Testis (tissue), 2 donors: ENCODE measurements at regions not wholly inside any gene's neighbourhood (a gene's known extent, or its start where the extent isn't known, plus 50 kb on each side); places are given as distances from the start of the nearest gene placed in this dataset.

ENCODE experiments used
- POLR2A ChIP-seq: fragments of 450-650 bp; IDR thresholded peaks from one replicate; pipeline ENCODE4 v1.6.1; 2017; ENCODE audit warnings: antibody characterized with exemption, mild to moderate bottlenecking, moderate library complexity
- TF ChIP-seq, protein P1 (sequence below), 3 experiments: fragments of 450-650 bp in 2 of 3; fragments of 200-600 bp in 1 of 3; sonication (generic) in 1 of 3; IDR thresholded peaks; one replicate each; pipeline ENCODE4 v1.5.1; 2016 to 2019; ENCODE audit warnings: antibody characterized with exemption in 3 of 3, mild to moderate bottlenecking in 2 of 3, moderate library complexity in 1 of 3

DNA sequence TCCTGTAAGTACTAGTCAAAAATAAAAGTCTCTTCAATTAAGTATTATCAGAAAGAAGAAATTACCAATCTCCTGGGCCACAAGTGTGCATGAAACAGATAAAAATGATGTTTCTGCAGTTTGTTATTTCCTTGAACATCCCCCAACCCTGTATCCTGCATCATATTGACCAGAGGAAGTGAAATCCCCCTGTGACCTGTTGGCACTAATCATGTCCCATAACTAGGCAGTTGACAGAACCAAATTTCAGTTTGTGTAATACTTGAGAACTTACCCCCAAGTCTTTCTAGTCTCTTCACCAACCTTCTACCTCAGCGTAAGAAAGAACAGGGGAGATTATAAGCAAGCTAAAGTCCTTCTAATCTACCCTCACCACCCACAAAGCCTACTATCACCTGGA is 368.2 kb upstream of the PDE4D start:
- no peak for TF ChIP-seq POLR2A
- TF ChIP-seq, protein P1, sequence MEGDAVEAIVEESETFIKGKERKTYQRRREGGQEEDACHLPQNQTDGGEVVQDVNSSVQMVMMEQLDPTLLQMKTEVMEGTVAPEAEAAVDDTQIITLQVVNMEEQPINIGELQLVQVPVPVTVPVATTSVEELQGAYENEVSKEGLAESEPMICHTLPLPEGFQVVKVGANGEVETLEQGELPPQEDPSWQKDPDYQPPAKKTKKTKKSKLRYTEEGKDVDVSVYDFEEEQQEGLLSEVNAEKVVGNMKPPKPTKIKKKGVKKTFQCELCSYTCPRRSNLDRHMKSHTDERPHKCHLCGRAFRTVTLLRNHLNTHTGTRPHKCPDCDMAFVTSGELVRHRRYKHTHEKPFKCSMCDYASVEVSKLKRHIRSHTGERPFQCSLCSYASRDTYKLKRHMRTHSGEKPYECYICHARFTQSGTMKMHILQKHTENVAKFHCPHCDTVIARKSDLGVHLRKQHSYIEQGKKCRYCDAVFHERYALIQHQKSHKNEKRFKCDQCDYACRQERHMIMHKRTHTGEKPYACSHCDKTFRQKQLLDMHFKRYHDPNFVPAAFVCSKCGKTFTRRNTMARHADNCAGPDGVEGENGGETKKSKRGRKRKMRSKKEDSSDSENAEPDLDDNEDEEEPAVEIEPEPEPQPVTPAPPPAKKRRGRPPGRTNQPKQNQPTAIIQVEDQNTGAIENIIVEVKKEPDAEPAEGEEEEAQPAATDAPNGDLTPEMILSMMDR (IDR thresholded peaks at IDR 0.05), result no peak
